ENCODE measurements at regions not wholly inside any gene's neighbourhood (a gene's known extent, or its start where the extent isn't known, plus 50 kb on each side); places are given as distances from the start of the nearest gene placed in this dataset.

DNA sequence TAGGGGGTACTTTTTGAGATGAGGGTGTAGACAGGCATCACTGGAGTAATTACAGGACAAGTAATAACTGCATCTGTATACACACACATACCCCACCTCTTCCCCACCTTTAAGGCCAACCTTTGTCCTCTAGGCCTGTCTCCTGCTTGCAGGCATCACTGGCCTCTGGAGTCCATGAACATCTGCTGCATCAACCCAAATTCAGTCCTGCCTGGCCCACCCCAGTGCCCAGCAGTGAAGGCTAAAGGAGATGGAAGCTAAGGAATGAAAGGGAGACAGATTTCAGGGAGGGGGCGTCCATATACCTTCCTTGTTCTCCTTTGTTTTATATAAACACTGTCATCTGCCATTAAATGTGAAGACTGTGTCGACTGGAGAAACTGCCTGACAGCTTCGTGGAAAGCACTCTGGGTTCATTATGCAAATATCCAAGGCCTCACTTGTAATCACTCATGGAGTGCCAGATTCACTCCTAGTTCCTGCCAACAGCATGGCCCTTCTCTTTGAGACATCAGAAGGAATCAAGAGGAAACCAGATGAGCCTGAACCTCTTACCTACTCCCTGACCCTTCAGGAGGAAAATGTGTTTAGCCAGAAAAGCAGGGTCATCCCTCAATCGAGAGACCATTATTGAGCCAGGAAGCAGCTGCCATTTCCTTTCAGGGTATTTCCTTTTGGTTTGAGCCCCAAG is 64.4 kb downstream of the SERPINA3 start:
- TF ChIP-seq, protein P1, sequence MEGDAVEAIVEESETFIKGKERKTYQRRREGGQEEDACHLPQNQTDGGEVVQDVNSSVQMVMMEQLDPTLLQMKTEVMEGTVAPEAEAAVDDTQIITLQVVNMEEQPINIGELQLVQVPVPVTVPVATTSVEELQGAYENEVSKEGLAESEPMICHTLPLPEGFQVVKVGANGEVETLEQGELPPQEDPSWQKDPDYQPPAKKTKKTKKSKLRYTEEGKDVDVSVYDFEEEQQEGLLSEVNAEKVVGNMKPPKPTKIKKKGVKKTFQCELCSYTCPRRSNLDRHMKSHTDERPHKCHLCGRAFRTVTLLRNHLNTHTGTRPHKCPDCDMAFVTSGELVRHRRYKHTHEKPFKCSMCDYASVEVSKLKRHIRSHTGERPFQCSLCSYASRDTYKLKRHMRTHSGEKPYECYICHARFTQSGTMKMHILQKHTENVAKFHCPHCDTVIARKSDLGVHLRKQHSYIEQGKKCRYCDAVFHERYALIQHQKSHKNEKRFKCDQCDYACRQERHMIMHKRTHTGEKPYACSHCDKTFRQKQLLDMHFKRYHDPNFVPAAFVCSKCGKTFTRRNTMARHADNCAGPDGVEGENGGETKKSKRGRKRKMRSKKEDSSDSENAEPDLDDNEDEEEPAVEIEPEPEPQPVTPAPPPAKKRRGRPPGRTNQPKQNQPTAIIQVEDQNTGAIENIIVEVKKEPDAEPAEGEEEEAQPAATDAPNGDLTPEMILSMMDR (IDR thresholded peaks at IDR 0.05; ENCODE audit: insufficient read depth, low read depth, low read length): no peak
- DNase-seq (ENCODE audit: low read depth): no peak
- ChIA-PET CTCF (no interaction called here), POLR2A (no interaction called here)
- H3K4me3 ChIP-seq (ENCODE audit: low read depth, low read length): no peak overlapping the region
- no peaks in the 10 kb centered on the region for H3K36me3 ChIP-seq (ENCODE audit: control insufficient read depth, insufficient read depth, low read length)
- no peaks in the 10 kb centered on the region; the same call in 1 of the 2 replicates for H3K27me3 ChIP-seq (ENCODE audit: control insufficient read depth, insufficient read depth, low read length)

GRCh38 chr14:94675036-94675435 is 62.8 kb downstream of the SERPINA3 start:
- no peak for DNase-seq (ENCODE audit: low read depth)
- TF ChIP-seq, protein P1 (IDR thresholded peaks at IDR 0.05; ENCODE audit: insufficient read depth, low read depth, low read length): no peak

DNA sequence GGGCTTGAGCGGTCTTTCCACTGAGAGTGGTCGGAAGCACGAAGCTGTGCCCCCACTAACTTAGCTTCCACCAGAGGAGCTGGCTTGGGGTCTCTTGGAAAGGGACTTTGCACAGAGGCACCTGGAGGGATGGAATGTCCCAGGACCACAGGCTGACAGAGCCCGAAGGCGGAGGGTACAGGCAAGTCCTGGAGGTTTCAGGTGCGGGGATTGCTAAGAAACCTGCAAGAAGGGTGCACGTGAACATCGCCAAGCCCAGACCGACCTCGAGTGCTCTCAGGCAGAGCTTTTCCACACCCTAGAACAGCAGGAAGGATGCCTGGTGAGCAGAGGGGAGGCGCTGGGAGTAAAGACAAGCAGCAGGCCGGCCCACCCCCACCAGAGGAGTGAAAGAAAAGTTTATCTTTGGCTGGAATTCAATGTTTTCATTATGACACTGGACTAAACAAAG is 61.6 kb downstream of the SERPINA3 start:
- CTCF ChIA-PET: no interaction called here

More at GRCh38 chr14:94675036-94675435, 62.8 kb downstream of the SERPINA3 start:
- Histone ChIP-seq H3K27me3 (ENCODE audit: control insufficient read depth, insufficient read depth, low read length) (no peaks in the 10 kb centered on the region; the same call in 1 of the 2 replicates), H3K36me3 (ENCODE audit: control insufficient read depth, insufficient read depth, low read length) (no peaks in the 10 kb centered on the region), H3K4me3 (ENCODE audit: low read depth, low read length) (no peak overlapping the region)
- CTCF ChIA-PET: interaction anchor here (0.8 kb wide), 1 partner anchor 97 kb away, joined by 3 read pairs; no protein-coding TSS in a partner anchor
- POLR2A ChIA-PET: no interaction called here

More for the DNA sequence above, 61.6 kb downstream of the SERPINA3 start:
- TF ChIP-seq, protein P1 (IDR thresholded peaks at IDR 0.05; ENCODE audit: insufficient read depth, low read depth, low read length): no peak
- Histone ChIP-seq H3K4me3 (ENCODE audit: low read depth, low read length) (no peak overlapping the region), H3K27me3 (ENCODE audit: control insufficient read depth, insufficient read depth, low read length) (no peaks in the 10 kb centered on the region; the same call in 1 of the 2 replicates), H3K36me3 (ENCODE audit: control insufficient read depth, insufficient read depth, low read length) (no peaks in the 10 kb centered on the region)
- no peak for DNase-seq (ENCODE audit: low read depth)
- POLR2A ChIA-PET: no interaction called here
